Superior temporal gyrus (tissue), 1 donor: ENCODE measurements at regions not wholly inside any gene's neighbourhood (a gene's known extent, or its start where the extent isn't known, plus 50 kb on each side); places are given as distances from the start of the nearest gene placed in this dataset.

Source experiments
- DNase-seq: peaks from one replicate; pipeline ENCODE4 v3.0.0-alpha.2; 2016; ENCODE audit errors: extremely low spot score

- no peak for DNase-seq
These were observed 377.9 kb upstream of the ITGA1 start for GRCh38 chr5:52409835-52410234.

DNA sequence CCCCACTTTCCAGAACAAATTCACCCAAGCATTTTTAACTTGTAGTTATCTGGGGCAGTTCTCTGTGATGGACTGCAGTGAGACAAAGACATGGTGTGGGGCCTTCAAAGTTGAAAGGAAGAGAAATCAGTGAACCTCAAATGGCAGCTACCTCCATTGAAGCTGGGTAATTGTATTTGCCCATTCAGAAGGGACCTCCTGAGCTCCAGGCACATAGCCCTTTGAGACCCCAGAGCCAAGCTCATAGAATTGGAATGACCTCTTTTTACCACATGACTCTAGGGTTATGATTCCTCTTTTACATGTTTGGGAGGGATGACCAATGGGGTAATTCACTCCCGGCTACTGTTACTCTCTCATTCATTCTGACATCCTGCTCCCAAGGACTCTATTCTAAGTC, 368.4 kb upstream of the ITGA1 start:
- DNase-seq, result no peak

GRCh38 chr5:52427615-52428014, 360.1 kb upstream of the ITGA1 start:
- no peak for DNase-seq

GRCh38 chr5:52428977-52429489, 358.7 kb upstream of the ITGA1 start:
- no peak for DNase-seq

DNA sequence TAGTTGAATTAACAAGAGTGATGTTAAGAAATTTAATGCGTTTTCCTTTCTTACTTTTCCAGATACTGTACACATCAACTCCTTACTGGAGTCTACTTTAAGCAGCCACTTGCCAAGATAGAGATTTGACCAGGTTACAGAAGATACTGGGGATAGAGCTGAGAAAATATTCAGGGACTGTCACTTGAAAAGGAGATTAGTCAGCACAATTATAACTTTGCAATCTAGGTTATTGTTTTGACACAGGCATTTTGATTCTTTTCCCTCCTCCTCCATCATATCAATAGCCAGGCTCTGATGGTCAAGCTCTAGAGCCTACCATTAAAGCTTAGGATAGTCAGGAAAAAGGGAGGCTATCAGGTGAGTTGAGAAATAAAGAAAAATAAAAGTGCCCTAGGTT, 345.9 kb upstream of the ITGA1 start:
- DNase-seq, result no peak

GRCh38 chr5:52443187-52443586, 344.5 kb upstream of the ITGA1 start:
- DNase-seq, result no peak

DNA sequence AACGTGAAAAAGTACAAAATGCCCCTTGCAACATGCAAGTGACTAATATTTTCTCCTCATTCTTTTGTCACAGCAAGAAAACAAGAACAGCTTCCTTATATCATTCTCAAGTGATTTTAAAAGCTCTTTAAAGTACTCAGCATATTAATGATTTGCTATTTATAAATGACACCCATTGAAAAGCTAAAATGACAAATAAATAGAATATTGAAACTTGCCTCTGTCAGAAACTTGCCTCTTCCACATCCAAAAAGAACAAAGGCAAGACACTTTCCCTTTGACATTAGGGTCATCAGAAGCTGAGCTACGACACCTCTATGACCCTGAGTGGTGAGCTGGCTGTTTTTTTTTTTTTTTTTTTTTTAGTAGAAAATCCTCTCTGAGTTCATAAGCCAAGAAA, 339.6 kb upstream of the ITGA1 start:
- DNase-seq, result no peak

DNA sequence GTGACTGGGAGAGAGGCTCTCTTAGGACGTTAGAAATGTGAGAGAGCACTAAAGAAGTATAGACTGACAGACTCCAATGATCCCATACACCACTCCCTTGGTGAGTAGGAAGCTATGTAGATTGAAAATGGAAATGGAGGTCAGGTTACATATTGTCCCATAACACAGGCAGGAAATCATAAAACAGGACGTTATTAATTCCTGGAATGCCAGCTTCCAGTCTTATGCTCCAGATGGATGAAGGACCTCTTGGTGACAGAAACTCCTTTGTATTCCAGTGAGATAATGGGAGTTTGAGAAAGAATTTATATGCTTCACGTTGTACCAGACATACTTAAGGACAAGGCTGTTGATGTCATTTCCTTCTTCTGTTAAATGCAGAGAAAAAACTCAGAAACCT, 338.2 kb upstream of the ITGA1 start:
- DNase-seq, result no peak

DNA sequence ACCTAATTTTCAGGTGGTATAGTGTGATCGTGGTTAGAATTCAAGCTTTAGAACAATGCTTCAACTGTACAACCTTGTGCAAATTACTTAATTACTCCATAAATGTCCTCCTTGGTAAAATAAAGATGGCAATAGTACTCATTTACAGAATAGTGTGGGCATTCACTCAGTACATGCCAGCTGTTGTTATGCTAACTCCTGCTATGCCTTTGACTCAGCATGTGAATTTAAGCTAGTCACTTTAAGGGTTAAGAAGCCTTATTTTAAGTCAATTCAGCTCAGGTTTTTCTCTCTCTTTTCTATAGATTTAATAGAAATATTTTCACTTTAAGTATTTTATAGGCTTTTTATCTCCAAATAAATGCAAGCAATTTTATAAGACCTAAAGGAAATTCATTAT, 335.6 kb upstream of the ITGA1 start:
- no peak for DNase-seq

DNA sequence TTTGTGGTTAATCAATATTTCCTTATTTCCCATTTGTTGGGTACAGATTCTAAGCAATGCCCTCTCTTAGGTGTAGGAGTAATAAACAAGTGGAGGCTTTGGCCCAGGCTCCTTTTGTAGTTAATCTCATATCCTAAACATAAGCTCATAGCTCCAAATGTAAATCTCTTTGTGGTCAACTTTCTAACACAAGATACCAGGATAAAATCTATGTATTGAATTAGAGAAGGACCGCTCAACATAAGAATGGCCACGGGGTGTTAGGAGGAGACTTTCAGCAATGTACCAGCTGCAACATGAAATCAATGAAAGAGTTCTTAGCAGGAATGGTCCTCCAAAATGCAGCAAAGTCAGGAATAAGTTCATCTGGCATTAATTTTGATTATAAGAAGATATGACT, 334.5 kb upstream of the ITGA1 start:
- no peak for DNase-seq

DNA sequence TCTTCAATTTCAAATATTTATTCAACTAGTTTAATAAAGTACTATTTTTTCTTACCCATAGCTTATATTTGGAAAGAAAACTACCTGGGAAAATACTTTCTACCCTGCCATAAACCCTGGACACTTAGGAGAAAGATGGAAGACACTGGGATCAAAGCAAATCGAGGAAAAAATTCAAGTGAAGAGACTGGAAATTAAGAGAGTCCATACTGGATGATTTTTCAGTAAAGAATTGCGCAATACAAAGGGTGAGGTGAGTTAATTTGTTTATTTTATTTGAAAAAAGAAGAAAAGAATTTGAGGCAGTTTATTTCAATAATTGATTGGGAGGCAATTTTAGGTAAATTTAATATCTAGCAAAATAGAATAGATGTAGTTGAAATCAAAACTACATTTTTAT, 331.8 kb upstream of the ITGA1 start:
- DNase-seq, result no peak

- no peak for DNase-seq
These were observed 329.9 kb upstream of the ITGA1 start for GRCh38 chr5:52457810-52458209.

- DNase-seq, result no peak
These were observed 321.6 kb upstream of the ITGA1 start for GRCh38 chr5:52466113-52466512.

DNA sequence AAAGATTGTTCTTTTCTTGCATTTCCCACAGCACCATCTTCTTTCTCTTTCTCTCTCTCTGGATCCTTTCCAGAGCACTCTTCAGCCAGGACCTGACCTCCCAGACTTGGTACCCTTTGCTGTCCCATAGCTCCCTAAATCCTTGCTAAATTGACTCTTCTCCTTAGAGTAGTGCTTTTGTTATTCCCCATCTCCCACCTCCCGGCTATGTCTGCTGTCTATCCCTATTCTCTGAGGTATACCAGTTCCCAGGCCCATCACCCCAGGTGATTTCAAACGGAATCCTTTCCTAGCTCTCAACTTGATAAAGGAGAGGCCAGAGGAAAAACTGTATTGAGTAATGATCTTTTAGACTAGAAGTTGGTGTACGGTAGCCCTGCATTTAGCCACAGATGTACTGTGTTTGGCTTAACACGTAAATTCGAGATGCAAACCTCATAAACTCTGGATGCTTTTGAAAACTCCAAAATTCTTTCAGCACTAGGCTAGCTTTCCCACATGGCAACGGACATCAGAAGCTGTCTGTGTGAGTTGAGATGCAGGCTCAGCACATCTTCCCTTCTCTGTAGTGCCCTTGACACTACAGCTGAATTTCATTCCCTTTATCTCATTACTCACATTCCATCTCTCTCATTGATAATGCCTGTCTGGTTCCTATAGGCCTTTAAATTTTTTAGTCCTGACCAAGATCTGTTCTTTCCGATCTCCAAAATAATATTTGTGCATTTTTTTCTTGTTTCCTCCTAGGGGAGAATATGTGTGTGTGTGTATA, 320.8 kb upstream of the ITGA1 start:
- no peak for DNase-seq

GRCh38 chr5:52468976-52469375, 318.7 kb upstream of the ITGA1 start:
- DNase-seq, result no peak

DNA sequence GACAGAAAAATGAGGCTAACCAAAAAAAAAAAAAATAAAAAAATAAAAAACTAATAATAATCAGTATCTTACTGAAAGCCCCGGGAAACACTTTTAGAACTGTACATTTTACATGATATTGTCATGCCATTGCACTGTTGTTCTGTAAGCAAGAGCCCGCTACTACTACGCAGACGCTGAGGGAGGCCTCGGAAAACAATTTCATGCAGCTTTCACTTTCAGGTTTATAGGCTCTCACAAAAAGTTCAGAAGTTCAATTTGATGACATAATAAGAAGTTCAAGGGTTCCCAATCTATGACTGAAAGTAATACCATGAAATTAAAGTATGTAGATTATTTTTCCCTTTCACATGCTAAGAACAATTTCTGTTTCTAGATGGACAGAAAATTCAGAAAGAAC, 318.3 kb upstream of the ITGA1 start:
- DNase-seq, result no peak

DNA sequence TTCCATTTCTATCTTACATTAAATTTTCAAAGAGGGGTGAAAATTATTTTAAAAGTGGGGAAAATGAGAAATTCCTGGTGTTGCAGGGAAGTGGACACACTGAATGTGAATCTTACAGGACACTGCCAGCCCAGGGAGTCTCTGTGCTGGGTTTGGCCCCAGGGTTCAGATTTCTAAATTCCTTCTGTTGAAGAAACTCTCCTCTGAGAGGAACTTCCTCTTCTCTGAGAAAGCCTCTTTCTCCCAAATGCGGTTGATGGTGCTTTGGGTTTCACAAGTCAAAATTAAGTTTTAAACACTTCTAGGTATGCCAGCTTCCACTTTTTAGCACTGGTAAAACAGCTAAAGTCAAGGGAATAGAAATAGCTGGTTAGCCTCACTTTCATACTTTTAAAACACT, 317.9 kb upstream of the ITGA1 start:
- DNase-seq, result no peak

- DNase-seq, result no peak
These were observed 311.4 kb upstream of the ITGA1 start for GRCh38 chr5:52476346-52476745.

GRCh38 chr5:52481201-52481600, 306.5 kb upstream of the ITGA1 start:
- no peak for DNase-seq

- no peak for DNase-seq
These were observed 305.9 kb upstream of the ITGA1 start for GRCh38 chr5:52481851-52482250.

GRCh38 chr5:52491071-52491787, 296.5 kb upstream of the ITGA1 start:
- no peak for DNase-seq

DNA sequence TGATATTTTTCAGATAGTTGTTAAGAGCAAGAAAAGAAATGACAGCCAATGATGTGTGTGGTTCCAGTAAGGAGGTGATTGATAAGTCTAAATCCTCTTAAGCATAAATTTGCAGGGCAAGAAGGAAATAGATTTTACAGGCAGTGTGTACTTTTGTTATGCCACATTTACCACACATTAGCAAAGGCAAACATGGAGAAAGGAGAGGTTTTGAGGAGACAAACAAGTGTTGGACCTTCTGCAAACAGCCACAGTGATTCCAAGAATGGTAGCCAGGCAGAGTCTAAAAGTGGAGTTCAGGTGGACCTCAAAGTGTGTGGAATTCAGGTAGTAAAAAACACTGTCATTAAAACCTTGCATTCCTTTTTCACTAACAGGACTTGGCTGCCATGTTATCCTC, 295.9 kb upstream of the ITGA1 start:
- no peak for DNase-seq

DNA sequence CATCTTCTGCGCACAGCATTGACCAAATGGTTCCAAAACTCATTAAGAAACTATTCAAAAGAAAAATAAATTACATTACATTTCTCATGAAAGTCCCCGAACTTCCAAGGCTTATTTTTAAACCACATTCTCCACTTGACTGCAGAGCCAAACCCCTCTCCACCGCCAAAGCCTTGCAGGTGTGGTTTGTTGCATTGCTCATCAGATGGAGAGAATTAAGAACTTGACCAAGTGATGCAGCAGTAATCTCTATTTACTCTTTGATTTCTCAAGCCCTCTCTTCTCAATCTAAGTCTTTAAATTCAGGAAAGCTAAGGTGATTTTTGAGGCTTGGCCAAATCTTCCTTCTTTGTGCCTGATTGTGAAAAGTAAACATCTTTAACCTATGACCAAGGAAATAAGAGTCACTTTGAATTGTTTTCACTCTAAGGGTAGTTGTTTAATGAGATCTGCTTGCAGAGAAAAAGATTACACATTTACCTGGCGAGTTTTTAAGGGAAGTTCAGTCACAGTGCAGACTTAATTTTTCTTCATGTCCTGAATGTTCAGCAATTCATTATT, 290.5 kb upstream of the ITGA1 start:
- DNase-seq, result no peak
